GM21360 (cell line): ENCODE measurements at regions not wholly inside any gene's neighbourhood (a gene's known extent, or its start where the extent isn't known, plus 50 kb on each side); places are given as distances from the start of the nearest gene placed in this dataset.
"Not testable (repeated sequence)": the region's sequence is repeated elsewhere in the genome, so short reads cannot be mapped to it uniquely, and the experiment has no call there.

Source experiments
- ATAC-seq: cut with Tn5 transposase; IDR thresholded peaks from one replicate; pipeline ENCODE4 v1.9.1; 2021; ENCODE audit warnings: mild to moderate bottlenecking, moderate library complexity; ENCODE audit not compliant: unreplicated experiment

- ATAC-seq = no peak
These were observed 147.9 kb downstream of the SOX4 start for GRCh38 chr6:21741221-21742109.

- ATAC-seq = no peak
These were observed 148.7 kb downstream of the SOX4 start for GRCh38 chr6:21742238-21742660.

- no peak for ATAC-seq
These were observed 150.8 kb downstream of the SOX4 start for GRCh38 chr6:21744331-21744730.

- ATAC-seq = no peak
These were observed 152.2 kb downstream of the SOX4 start for GRCh38 chr6:21745543-21746337.

GRCh38 chr6:21747441-21747840 is 153.9 kb downstream of the SOX4 start:
- ATAC-seq = no peak

- no peak for ATAC-seq
These were observed 154.9 kb downstream of the SOX4 start for GRCh38 chr6:21748343-21749056.

- ATAC-seq = no peak
These were observed 156.2 kb downstream of the SOX4 start for GRCh38 chr6:21749754-21750153.

GRCh38 chr6:21750575-21750974 is 157.0 kb downstream of the SOX4 start:
- no peak for ATAC-seq

GRCh38 chr6:21751608-21752007 is 158.1 kb downstream of the SOX4 start:
- no peak for ATAC-seq

- no peak for ATAC-seq
These were observed 158.7 kb downstream of the SOX4 start for GRCh38 chr6:21752054-21752811.

- no peak for ATAC-seq
These were observed 159.9 kb downstream of the SOX4 start for GRCh38 chr6:21753241-21754108.

GRCh38 chr6:21754891-21755290 is 161.3 kb downstream of the SOX4 start:
- no peak for ATAC-seq

GRCh38 chr6:21756487-21756886 is 162.9 kb downstream of the SOX4 start:
- no peak for ATAC-seq

- ATAC-seq = not testable (repeated sequence)
These were observed 163.8 kb downstream of the SOX4 start for GRCh38 chr6:21757392-21757791.

- no peak for ATAC-seq
These were observed 166.2 kb downstream of the SOX4 start for GRCh38 chr6:21759721-21760120.

- not testable (repeated sequence) for ATAC-seq
These were observed 167.6 kb downstream of the SOX4 start for GRCh38 chr6:21761053-21761730.

GRCh38 chr6:21764989-21765388 is 171.4 kb downstream of the SOX4 start:
- no peak for ATAC-seq

GRCh38 chr6:21767891-21768648 is 174.5 kb downstream of the SOX4 start:
- ATAC-seq = no peak
